ENCODE measurements at regions not wholly inside any gene's neighbourhood (a gene's known extent, or its start where the extent isn't known, plus 50 kb on each side); places are given as distances from the start of the nearest gene placed in this dataset.
"Not testable (repeated sequence)": the region's sequence is repeated elsewhere in the genome, so short reads cannot be mapped to it uniquely, and the experiment has no call there.

- DNase-seq: peak; percentile 7
These were observed 291.8 kb upstream of the LYZL1 start for GRCh38 chr10:28996947-28997551.

DNA sequence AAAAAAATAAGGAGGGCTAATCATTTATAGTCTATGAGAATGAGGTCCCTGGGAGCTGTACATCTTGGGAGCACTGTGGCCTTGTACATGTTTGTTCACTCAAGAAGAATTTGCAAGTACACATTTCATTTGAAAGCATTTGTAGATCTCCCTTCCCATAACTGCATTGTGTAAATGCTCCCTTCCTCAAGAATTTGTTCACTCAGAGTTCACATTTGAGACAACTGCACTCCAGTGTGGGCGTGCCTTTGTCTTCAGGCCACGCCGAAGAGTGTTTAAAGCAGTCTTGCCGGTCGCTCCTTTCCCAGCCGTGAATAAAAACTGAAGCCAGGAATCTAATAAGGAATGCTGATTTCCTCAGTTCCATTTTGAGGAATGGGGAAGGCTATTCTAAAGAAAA lies 291.1 kb upstream of the LYZL1 start:
- no peak for DNase-seq

- no peak for DNase-seq
These were observed 287.1 kb upstream of the LYZL1 start for GRCh38 chr10:29001801-29002200.

- not testable (repeated sequence) for DNase-seq
These were observed 285.9 kb upstream of the LYZL1 start for GRCh38 chr10:29003014-29003413.

- DNase-seq: no peak
These were observed 282.9 kb upstream of the LYZL1 start for GRCh38 chr10:29005988-29006387.

GRCh38 chr10:29007370-29007747 lies 281.5 kb upstream of the LYZL1 start:
- no peak for DNase-seq

DNA sequence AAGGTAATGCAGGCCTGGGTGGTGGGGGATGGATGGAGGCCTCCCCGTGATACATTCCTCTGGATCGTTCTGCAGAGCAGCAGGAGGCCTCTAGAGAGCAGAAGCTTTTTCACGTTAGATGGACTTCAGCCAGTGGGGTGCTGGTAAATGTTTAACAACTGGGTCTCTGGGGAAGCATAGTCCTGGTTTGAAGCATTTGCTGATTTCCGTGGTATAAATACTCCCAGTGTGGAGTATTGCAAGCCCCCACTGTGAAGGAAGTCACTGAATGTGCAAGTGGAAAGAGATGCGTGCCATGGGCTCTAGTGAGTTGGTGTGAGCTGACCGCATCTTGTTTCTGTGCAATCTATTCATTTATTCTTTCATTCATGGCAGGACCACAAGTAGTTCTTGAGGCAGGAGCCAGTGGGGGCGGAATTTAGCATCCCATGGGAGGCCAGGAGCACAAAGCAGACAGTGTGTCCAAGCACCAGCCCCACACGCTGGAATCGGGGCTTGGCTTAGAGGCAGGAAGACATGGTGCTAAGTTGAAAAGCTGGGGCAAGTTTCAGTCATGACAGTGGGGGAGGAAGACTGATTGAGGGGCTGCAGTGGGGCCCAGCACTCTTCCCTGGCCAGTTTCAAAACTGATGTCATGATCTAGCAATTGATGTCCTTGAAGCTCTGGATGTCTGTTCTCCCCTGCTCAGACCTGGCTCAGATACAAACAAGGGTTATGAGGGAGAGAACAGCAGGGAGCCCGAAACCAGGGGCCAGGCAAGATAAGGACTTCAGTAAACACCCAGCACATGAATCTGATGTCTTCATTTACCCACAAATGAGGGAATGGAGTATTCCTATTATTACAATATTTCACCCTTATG lies 280.9 kb upstream of the LYZL1 start:
- no peak for DNase-seq

- no peak for DNase-seq
These were observed 279.4 kb upstream of the LYZL1 start for GRCh38 chr10:29009464-29009863.

GRCh38 chr10:29011516-29011915 lies 277.4 kb upstream of the LYZL1 start:
- no peak for DNase-seq

GRCh38 chr10:29012926-29013554 lies 275.8 kb upstream of the LYZL1 start:
- DNase-seq: no peak

GRCh38 chr10:29021591-29021990 lies 267.3 kb upstream of the LYZL1 start:
- DNase-seq: no peak

GRCh38 chr10:29022513-29022912 lies 266.4 kb upstream of the LYZL1 start:
- DNase-seq: no peak

GRCh38 chr10:29023678-29024077 lies 265.2 kb upstream of the LYZL1 start:
- no peak for DNase-seq

DNA sequence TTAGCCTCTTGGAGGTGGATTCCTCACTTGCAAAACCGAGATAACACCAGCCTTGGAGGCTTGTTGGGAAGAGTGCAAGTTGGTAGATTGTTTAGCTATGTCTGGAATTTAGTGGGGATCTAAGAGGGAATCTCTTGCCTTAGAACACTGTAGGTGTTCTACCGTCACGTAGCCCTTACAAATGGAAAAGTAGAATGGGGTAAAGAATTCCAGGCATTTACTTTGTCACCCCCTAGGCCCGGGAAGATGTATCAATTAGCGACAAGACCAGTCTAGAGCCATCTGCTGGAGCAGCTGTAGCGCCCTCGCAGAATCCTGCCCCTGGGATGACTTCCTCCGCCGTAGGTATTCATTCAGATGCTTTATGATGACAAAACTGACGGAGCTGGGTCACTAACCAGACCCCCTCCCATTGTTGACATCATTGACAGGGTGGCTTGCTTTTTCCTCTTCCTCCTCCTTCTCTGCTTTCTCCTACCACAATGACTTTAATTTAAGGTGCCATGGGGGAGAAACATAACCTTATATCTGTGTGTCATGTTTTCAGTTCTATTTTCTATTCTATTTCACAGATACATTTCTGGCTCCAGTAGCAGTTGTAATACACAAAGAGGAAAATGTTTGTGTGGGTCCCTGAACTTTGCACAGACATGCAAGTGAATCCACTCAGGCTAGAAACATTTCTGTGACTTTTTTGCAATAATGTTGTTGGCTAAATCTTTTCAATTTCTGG lies 262.6 kb upstream of the LYZL1 start:
- no peak for DNase-seq

DNA sequence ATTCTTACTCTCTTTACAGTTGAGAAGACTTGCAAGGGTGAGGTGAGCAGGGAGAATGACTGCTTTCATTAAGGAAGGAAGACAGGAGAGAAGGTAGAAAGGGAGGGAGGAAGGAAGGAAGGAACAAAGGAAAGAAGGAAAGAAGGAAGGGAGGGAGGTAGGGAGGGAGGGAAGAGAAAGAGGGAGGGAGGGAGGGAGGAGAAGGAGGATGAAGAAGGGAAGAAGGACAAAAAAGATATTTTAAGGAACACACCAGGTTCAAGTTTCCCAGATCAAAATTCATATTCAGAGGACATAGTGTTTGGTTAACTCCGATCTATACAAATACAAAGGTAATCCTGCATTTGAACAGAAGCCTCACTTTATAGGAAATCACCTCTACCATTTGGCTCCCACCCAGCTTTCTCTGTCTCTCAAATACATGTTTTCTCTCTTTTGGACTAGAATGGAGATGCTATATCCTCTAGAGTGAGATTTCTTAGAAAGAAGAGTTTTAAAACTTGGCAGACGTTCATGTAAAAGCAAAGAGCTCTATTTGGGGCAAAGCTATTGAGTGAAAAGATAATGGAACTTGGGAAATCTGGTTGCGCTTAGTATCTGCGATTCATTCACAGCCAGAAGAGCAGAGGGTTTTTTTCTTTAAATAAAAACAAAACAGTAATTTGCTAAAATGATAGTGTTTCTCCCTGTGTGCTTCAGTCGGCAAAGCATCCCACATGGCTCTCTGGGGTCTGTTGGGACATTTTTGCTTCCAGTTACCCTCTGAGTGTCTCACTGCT lies 261.9 kb upstream of the LYZL1 start:
- DNase-seq: no peak

GRCh38 chr10:29028486-29028885 lies 260.4 kb upstream of the LYZL1 start:
- no peak for DNase-seq

GRCh38 chr10:29030900-29031299 lies 258.0 kb upstream of the LYZL1 start:
- no peak for DNase-seq

- DNase-seq: no peak
These were observed 256.7 kb upstream of the LYZL1 start for GRCh38 chr10:29032169-29032568.

- DNase-seq: no peak
These were observed 255.4 kb upstream of the LYZL1 start for GRCh38 chr10:29033311-29033940.

GRCh38 chr10:29034592-29034991 lies 254.3 kb upstream of the LYZL1 start:
- DNase-seq: no peak

GRCh38 chr10:29035721-29036120 lies 253.1 kb upstream of the LYZL1 start:
- no peak for DNase-seq
